Right kidney (tissue), 1 donor: ENCODE measurements at regions not wholly inside any gene's neighbourhood (a gene's known extent, or its start where the extent isn't known, plus 50 kb on each side); places are given as distances from the start of the nearest gene placed in this dataset.

ENCODE experiments used
- DNase-seq: peaks from one replicate; pipeline ENCODE4 v3.0.0-alpha.2; 2016

DNA sequence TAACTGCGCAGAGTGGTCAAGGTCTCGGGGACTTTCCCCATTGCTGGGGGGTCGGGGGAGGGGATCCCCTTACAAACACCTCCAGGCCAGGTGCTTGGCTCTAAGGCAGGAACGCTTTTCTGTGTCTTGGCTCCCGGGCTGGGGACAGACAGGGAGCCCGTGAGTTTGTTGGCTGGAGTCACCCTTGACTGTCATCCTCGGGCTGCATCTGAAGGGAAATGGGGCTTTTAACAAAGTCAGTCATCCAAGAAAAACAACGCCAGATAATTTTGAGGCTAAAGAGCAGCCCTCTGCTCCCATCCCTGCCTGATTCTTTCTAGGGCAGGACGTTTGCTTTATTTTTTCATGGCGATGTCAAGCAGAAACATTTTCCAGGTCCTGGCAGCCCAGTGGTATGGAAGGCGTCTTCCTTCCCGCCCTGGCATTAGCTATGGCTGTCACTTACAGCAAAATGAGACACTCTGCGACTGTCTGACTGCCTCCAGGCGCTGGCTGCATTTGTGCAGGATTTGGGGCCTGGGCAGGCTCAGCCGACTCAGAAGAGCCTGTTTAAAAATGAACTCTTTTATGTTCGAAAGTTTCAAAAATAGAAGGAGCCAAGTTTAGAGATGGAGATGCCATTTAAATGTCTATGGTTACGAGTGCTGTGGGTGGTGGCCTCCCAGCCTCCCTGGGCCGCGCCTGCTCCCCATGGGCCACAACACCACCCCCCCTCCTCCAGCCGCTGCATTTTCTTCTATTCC is 54.7 kb upstream of the TNS3 start:
- DNase-seq, result peak; percentile 33

GRCh38 chr7:47636081-47636432 is 54.1 kb upstream of the TNS3 start:
- DNase-seq, result no peak

- DNase-seq, result peak; percentile 68
These were observed 53.5 kb upstream of the TNS3 start for GRCh38 chr7:47635091-47636080.

DNA sequence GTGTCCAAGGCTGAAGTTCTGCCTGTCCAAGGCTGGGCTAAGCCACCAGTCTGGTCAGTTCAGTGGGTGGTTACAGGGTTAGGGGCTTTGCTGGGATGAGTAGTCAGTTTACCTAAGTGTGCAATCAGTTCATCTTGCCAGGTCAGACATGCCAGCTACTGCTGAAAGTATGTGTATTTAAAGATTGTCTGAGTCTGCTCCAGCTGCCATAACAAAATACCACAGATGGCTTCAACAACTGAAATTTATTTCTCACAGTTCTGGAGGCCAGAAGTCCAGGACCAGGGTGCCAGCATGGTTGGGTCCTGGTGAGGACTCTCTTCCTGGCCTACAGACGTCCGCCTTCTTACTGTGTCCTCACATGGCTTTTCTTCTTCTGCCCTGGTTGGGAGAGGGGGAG is 52.4 kb upstream of the TNS3 start:
- no peak for DNase-seq

DNA sequence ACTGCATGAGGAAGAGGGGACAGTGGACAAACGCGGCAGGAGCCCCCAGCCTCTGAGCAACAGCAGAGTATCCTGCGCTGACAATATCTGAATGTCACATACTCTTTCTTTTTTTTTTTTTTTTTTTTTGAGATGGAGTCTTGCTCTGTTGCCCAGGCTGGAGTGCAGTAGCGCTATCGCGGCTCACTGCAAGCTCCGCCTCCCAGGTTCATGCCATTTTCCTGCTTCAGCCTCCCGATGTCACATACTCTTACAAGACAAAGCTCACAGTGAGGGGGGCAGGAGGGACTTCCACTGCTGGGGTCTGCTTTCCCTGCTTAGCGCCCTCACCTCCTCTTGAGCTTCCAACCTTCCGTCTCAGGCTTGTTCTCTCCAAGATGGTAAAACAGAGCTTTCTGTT is 51.2 kb upstream of the TNS3 start:
- DNase-seq, result no peak
